GM18505 (cell line): ENCODE measurements at regions not wholly inside any gene's neighbourhood (a gene's known extent, or its start where the extent isn't known, plus 50 kb on each side); places are given as distances from the start of the nearest gene placed in this dataset.
"Not testable (repeated sequence)": the region's sequence is repeated elsewhere in the genome, so short reads cannot be mapped to it uniquely, and the experiment has no call there.

Experiments
- ATAC-seq: cut with Tn5 transposase; IDR thresholded peaks from one replicate; pipeline ENCODE4 v1.9.1; 2021; ENCODE audit not compliant: unreplicated experiment
- POLR2A ChIP-seq: IDR thresholded peaks from 4 replicates; pipeline ENCODE4 v1.6.1; 2011; ENCODE audit warnings: borderline replicate concordance; ENCODE audit not compliant: insufficient read depth, insufficient read length; ENCODE audit errors: extremely low read depth

GRCh38 chr18:2164644-2165550 is 406.4 kb downstream of the METTL4 start:
- ATAC-seq: no peak
- TF ChIP-seq POLR2A: no peak

GRCh38 chr18:2166876-2167275 is 404.4 kb downstream of the METTL4 start:
- ATAC-seq: not testable (repeated sequence)

GRCh38 chr18:2168022-2168421 is 403.3 kb downstream of the METTL4 start:
- TF ChIP-seq POLR2A: no peak
- no peak for ATAC-seq

- TF ChIP-seq POLR2A: no peak
- ATAC-seq: no peak
Measured at GRCh38 chr18:2169656-2170055, 401.6 kb downstream of the METTL4 start.

GRCh38 chr18:2171840-2172625 is 399.3 kb downstream of the METTL4 start:
- ATAC-seq: no peak
- TF ChIP-seq POLR2A: no peak

GRCh38 chr18:2172881-2173280 is 398.4 kb downstream of the METTL4 start:
- TF ChIP-seq POLR2A: no peak
- ATAC-seq: no peak

GRCh38 chr18:2173486-2173885 is 397.8 kb downstream of the METTL4 start:
- ATAC-seq: no peak
- TF ChIP-seq POLR2A: no peak

- TF ChIP-seq POLR2A: no peak
- ATAC-seq: no peak
Measured at GRCh38 chr18:2178036-2178435, 393.3 kb downstream of the METTL4 start.

GRCh38 chr18:2179498-2180183 is 391.7 kb downstream of the METTL4 start:
- no peak for TF ChIP-seq POLR2A
- ATAC-seq: no peak

GRCh38 chr18:2180586-2180985 is 390.7 kb downstream of the METTL4 start:
- no peak for TF ChIP-seq POLR2A
- ATAC-seq: no peak

GRCh38 chr18:2183432-2183831 is 387.9 kb downstream of the METTL4 start:
- no peak for TF ChIP-seq POLR2A
- no peak for ATAC-seq

- TF ChIP-seq POLR2A: no peak
- no peak for ATAC-seq
Measured at GRCh38 chr18:2186967-2187366, 384.3 kb downstream of the METTL4 start.

- ATAC-seq: no peak
- no peak for TF ChIP-seq POLR2A
Measured at GRCh38 chr18:2188258-2188657, 383.0 kb downstream of the METTL4 start.
